ENCODE measurements at regions not wholly inside any gene's neighbourhood (a gene's known extent, or its start where the extent isn't known, plus 50 kb on each side); places are given as distances from the start of the nearest gene placed in this dataset.

GRCh38 chr7:25361863-25362262 is 133.6 kb upstream of the NPVF start:
- TF ChIP-seq, protein P1, sequence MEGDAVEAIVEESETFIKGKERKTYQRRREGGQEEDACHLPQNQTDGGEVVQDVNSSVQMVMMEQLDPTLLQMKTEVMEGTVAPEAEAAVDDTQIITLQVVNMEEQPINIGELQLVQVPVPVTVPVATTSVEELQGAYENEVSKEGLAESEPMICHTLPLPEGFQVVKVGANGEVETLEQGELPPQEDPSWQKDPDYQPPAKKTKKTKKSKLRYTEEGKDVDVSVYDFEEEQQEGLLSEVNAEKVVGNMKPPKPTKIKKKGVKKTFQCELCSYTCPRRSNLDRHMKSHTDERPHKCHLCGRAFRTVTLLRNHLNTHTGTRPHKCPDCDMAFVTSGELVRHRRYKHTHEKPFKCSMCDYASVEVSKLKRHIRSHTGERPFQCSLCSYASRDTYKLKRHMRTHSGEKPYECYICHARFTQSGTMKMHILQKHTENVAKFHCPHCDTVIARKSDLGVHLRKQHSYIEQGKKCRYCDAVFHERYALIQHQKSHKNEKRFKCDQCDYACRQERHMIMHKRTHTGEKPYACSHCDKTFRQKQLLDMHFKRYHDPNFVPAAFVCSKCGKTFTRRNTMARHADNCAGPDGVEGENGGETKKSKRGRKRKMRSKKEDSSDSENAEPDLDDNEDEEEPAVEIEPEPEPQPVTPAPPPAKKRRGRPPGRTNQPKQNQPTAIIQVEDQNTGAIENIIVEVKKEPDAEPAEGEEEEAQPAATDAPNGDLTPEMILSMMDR (IDR thresholded peaks at IDR 0.05; ENCODE audit: poor library complexity, severe bottlenecking), result no peak
- TF ChIP-seq EZH2 (IDR thresholded peaks at IDR 0.05; ENCODE audit: borderline replicate concordance, insufficient read depth, low read length, poor library complexity, severe bottlenecking), result no peak

All from neural cell (in vitro differentiated cells).